Fibroblast of the aortic adventitia (primary cell): ENCODE measurements at regions not wholly inside any gene's neighbourhood (a gene's known extent, or its start where the extent isn't known, plus 50 kb on each side); places are given as distances from the start of the nearest gene placed in this dataset.
"Not testable (repeated sequence)": the region's sequence is repeated elsewhere in the genome, so short reads cannot be mapped to it uniquely, and the experiment has no call there.

ENCODE experiments used
- DNase-seq: peaks from one replicate; pipeline ENCODE4 v3.0.0-alpha.2; 2010; ENCODE audit warnings: low read depth
- H3K4me3 ChIP-seq: 2 replicates; pipeline ENCODE4 v1.5.1; 2011; ENCODE audit warnings: low read depth, mild to moderate bottlenecking, control low read depth, low read length, moderate library complexity
- CTCF ChIP-seq: IDR thresholded peaks from 2 replicates; pipeline ENCODE4 v1.5.1; 2011; ENCODE audit warnings: mild to moderate bottlenecking, low read length, control low read depth, inconsistent platforms; ENCODE audit not compliant: insufficient read depth

- no peak for DNase-seq
- no peak for TF ChIP-seq CTCF
Observed at GRCh38 chr2:31788273-31788672, 207.5 kb upstream of the SRD5A2 start.

GRCh38 chr2:31785876-31786275 is 205.1 kb upstream of the SRD5A2 start:
- no peak overlapping the region for H3K4me3 ChIP-seq

More at GRCh38 chr2:31788273-31788672, 207.5 kb upstream of the SRD5A2 start:
- H3K4me3 ChIP-seq = no peak overlapping the region

GRCh38 chr2:31784868-31785267 is 204.1 kb upstream of the SRD5A2 start:
- DNase-seq = no peak
- no peak for TF ChIP-seq CTCF
- H3K4me3 ChIP-seq = no peak overlapping the region

More at GRCh38 chr2:31785876-31786275, 205.1 kb upstream of the SRD5A2 start:
- no peak for TF ChIP-seq CTCF
- DNase-seq = no peak

- DNase-seq, H3K4me3 ChIP-seq: not testable (repeated sequence)
Observed at GRCh38 chr2:31783446-31784091, 202.8 kb upstream of the SRD5A2 start.

GRCh38 chr2:31778153-31778552 is 197.4 kb upstream of the SRD5A2 start:
- DNase-seq = no peak
- TF ChIP-seq CTCF = no peak
- H3K4me3 ChIP-seq = no peak overlapping the region

- no peak for TF ChIP-seq CTCF
- no peak overlapping the region for H3K4me3 ChIP-seq
- no peak for DNase-seq
Observed at GRCh38 chr2:31770741-31771140, 190.0 kb upstream of the SRD5A2 start.

- no peak overlapping the region for H3K4me3 ChIP-seq
- DNase-seq = no peak
- TF ChIP-seq CTCF = no peak
Observed at GRCh38 chr2:31765078-31765945, 184.6 kb upstream of the SRD5A2 start.
